NOMO-1 treated with DMSO at 0.1 percent for 48 hours (cell line): ENCODE measurements at regions not wholly inside any gene's neighbourhood (a gene's known extent, or its start where the extent isn't known, plus 50 kb on each side); places are given as distances from the start of the nearest gene placed in this dataset.
"Not testable (repeated sequence)": the region's sequence is repeated elsewhere in the genome, so short reads cannot be mapped to it uniquely, and the experiment has no call there.

Source experiments
- DNase-seq: peaks from one replicate; lab custom pipeline; 2025; ENCODE audit not compliant: unreplicated experiment; lab: John Stamatoyannopoulos, UW

- no peak for DNase-seq
These were observed 994.0 kb upstream of the SEMA6A start for GRCh38 chr5:117568622-117569021.

- DNase-seq: no peak
These were observed 993.5 kb upstream of the SEMA6A start for GRCh38 chr5:117568126-117568525.

- DNase-seq: no peak
These were observed 988.0 kb upstream of the SEMA6A start for GRCh38 chr5:117562647-117563046.

DNA sequence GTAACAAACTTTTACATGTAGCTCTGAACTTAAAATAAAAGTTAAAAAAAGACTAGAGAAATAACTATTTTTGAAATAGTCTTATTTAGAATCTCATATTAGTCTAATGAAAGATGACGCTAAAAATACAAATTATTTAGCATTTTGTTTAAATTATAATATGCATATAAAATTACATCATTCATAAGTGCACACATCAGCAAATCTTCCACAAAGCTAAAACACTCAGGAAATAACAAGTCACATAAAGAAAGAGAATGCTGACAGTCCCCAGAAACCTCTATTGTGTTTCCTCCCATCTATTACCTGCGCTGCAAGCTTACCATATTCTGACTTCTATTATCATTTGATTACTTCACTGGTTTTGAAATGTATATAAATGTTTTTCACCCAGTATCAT, 986.9 kb upstream of the SEMA6A start:
- DNase-seq: no peak

GRCh38 chr5:117559005-117559844, 984.6 kb upstream of the SEMA6A start:
- no peak for DNase-seq

DNA sequence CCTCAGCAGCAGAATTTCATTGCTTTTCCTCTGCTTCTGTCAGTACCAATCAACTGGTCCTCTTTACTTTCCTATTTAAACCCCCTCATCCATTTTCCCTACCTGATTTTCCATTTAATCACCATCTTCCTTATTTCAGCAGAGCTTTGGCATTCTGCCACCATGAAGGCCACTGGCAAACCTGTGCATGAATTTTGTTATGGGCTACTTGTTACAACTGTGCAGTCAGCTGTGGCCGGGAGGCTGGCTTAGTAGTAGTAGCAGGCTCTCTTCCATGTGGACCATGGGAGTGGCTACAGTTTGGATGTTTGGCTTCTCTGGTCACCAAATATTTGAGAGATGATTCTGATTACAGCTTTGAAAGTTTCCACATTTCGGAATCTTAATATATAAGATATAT, 976.6 kb upstream of the SEMA6A start:
- no peak for DNase-seq

GRCh38 chr5:117547192-117547591, 972.6 kb upstream of the SEMA6A start:
- no peak for DNase-seq

- DNase-seq: no peak
These were observed 965.1 kb upstream of the SEMA6A start for GRCh38 chr5:117539692-117540091.

DNA sequence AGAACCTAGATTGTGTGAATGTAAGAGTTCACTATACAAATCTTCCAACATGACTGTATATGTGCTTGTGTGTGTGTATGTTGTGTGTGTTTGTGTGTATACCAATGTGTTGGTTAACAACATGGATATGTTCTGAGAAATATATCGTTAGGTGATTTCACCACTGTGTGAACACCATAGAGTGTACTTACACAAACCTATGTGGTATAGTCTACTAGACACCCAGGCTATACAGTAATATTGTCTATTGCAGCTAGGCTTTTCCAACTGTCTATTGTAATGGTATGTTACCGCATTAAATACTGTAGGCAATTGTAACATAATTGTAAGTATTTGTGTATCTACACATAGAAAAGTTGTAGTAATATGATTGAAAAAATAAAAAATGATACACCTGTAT, 959.2 kb upstream of the SEMA6A start:
- DNase-seq: no peak

DNA sequence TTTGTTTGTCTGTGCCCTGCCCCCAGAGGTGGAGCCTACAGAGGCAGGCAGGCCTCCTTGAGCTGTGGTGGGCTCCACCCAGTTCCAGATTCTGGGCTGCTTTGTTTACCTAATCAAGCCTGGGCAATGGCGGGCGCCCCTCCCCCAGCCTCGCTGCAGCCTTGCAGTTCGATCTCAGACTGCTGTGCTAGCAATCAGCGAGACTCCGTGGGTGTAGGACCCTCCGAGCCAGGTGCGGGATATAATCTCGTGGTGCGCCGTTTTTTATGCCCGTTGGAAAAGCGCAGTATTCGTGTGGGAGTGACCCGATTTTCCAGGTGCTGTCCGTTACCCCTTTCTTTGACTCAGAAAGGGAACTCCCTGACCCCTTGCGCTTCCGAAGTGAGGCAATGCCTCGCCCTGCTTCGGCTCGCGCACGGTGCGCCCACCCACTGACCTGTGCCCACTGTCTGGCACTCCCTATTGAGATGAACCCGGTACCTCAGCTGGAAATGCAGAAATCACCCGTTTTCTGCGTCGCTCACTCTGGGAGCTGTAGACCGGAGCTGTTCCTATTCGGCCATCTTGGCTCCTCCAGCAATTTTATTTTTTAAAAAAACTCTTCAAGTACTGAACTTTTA, 958.5 kb upstream of the SEMA6A start:
- not testable (repeated sequence) for DNase-seq

- no peak for DNase-seq
These were observed 945.4 kb upstream of the SEMA6A start for GRCh38 chr5:117519957-117520500.

DNA sequence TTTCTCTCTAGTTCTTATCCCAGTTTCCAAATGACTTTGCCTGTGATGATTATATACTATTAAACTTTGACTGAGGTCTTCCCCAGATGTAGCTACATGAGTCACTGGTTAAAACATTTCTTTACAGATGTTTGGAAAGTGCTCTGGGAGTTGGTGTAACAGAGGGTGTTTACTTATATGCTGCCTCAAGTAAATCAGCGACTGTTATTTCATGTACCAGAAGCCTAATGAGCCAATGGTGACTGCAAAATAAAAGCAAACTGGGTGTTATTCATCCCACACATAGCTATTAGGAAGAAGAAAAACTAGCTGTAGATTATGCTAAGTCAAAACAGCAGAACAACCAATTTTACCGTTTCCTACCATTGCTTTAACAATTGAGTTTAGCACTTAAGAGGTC, 929.7 kb upstream of the SEMA6A start:
- DNase-seq: no peak

GRCh38 chr5:117497601-117498000, 923.0 kb upstream of the SEMA6A start:
- DNase-seq: no peak

- DNase-seq: no peak
These were observed 922.2 kb upstream of the SEMA6A start for GRCh38 chr5:117496801-117497200.

GRCh38 chr5:117494188-117494587, 919.6 kb upstream of the SEMA6A start:
- DNase-seq: no peak

GRCh38 chr5:117488976-117489500, 914.4 kb upstream of the SEMA6A start:
- no peak for DNase-seq

DNA sequence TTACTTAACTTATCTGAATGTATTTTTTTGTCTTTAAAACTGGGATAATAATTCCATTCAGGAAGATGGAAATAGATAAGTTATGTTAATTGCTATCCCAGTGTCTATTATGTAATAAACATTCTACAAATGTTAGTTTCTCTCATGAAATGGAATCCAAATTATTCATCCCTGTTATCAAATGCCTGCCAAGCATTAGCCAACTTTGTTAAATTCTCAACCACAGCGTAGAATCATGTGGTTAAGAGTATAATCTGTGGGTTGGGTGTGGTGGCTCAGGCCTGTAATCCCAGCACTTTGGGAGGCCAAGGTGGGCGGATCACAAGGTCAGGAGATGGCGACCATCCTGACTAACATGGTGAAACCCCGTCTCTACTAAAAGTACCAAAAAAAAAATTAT, 912.9 kb upstream of the SEMA6A start:
- no peak for DNase-seq

- no peak for DNase-seq
These were observed 912.3 kb upstream of the SEMA6A start for GRCh38 chr5:117486879-117487391.

GRCh38 chr5:117486261-117486660, 911.6 kb upstream of the SEMA6A start:
- no peak for DNase-seq

DNA sequence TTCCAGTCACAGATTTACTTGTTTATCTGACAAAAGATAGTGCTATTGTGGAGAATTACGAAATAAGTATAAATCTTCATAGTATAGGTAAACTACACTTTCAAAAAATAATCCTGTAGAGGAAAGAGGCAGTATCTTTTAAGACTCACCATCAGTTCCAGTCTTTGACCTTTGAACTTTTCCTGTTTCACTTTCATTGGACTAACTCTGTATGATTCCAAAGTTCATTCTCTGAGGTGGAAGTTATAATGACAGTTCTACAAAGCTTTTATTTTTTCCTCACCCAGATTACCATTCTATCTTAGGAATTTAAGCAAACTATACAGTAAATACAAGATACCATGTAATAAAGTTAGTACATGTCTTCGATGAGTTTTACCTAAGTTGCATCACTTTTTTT, 901.3 kb upstream of the SEMA6A start:
- no peak for DNase-seq

DNA sequence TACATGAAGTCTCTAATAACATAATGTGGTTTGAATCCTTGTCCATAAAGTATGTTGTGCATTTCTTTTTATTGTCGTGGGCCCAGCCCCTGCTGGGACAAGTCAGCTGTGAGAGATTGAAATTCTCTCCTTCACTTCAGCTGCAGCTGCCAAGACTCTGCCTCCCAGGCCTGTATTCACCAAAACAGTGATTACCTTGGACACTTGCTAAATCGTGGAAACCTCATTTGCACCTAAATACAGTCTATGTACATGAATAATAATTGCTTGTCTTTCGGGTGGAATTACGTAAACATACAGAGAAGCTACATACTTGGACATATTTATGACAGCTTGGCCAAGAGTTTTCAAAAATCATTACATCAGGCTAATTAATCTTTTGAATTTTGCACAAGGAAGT, 898.5 kb upstream of the SEMA6A start:
- no peak for DNase-seq
